ENCODE measurements at regions not wholly inside any gene's neighbourhood (a gene's known extent, or its start where the extent isn't known, plus 50 kb on each side); places are given as distances from the start of the nearest gene placed in this dataset.
"Not testable (repeated sequence)": the region's sequence is repeated elsewhere in the genome, so short reads cannot be mapped to it uniquely, and the experiment has no call there.

GRCh38 chr12:124157406-124157805 is 137.5 kb upstream of the RFLNA start:
- Mint-ChIP-seq H3K4me3 (no peak overlapping the region), H3K27ac (no peak overlapping the region), H3K9me3 (no peaks in the 10 kb centered on the region), H3K4me1 (no peaks in the 10 kb centered on the region), H3K36me3 (peaks cover 6% of the 10 kb centered on the region)
- ATAC-seq (no peak), DNase-seq (ENCODE audit: low spot score in 2 of 2) (no peak)

- peaks cover 6% of the 10 kb centered on the region for H3K36me3 Mint-ChIP-seq
- ATAC-seq = no peak
- no peaks in the 10 kb centered on the region for H3K9me3 Mint-ChIP-seq
- no peaks in the 10 kb centered on the region for H3K4me1 Mint-ChIP-seq
- H3K4me3 Mint-ChIP-seq = no peak overlapping the region
- no peak for DNase-seq (ENCODE audit: low spot score in 2 of 2)
- no peak overlapping the region for H3K27ac Mint-ChIP-seq
Observed at GRCh38 chr12:124159655-124160054, 135.2 kb upstream of the RFLNA start.

GRCh38 chr12:124160097-124160756 is 134.7 kb upstream of the RFLNA start:
- ATAC-seq = no peak
- Mint-ChIP-seq H3K4me1 (no peaks in the 10 kb centered on the region), H3K4me3 (no peak overlapping the region), H3K9me3 (no peaks in the 10 kb centered on the region), H3K36me3 (peaks cover 6% of the 10 kb centered on the region), H3K27ac (no peak overlapping the region)
- DNase-seq (ENCODE audit: low spot score in 2 of 2) = no peak

GRCh38 chr12:124161402-124161801 is 133.5 kb upstream of the RFLNA start:
- H3K36me3 Mint-ChIP-seq; ATAC-seq; H3K9me3 Mint-ChIP-seq; H3K27ac Mint-ChIP-seq; DNase-seq (ENCODE audit: low spot score in 2 of 2); H3K4me3 Mint-ChIP-seq; H3K4me1 Mint-ChIP-seq: not testable (repeated sequence)

GRCh38 chr12:124162151-124163110 is 132.5 kb upstream of the RFLNA start:
- Mint-ChIP-seq H3K9me3 (no peaks in the 10 kb centered on the region), H3K4me1 (no peaks in the 10 kb centered on the region), H3K36me3 (peaks cover 6% of the 10 kb centered on the region), H3K4me3 (no peak overlapping the region), H3K27ac (no peak overlapping the region)
- ATAC-seq (peak; percentile 47), DNase-seq (ENCODE audit: low spot score in 2 of 2) (no peak)

- H3K4me3 Mint-ChIP-seq = no peak overlapping the region
- no peak overlapping the region for H3K27ac Mint-ChIP-seq
- H3K9me3 Mint-ChIP-seq = no peaks in the 10 kb centered on the region
- ATAC-seq = no peak
- no peaks in the 10 kb centered on the region for H3K36me3 Mint-ChIP-seq
- H3K4me1 Mint-ChIP-seq = no peaks in the 10 kb centered on the region
- DNase-seq (ENCODE audit: low spot score in 2 of 2) = no peak
Observed at GRCh38 chr12:124165695-124166094, 129.2 kb upstream of the RFLNA start.

- Mint-ChIP-seq H3K36me3 (no peaks in the 10 kb centered on the region), H3K4me3 (no peak overlapping the region), H3K9me3 (no peaks in the 10 kb centered on the region), H3K4me1 (no peaks in the 10 kb centered on the region), H3K27ac (no peak overlapping the region)
- ATAC-seq (no peak), DNase-seq (ENCODE audit: low spot score in 2 of 2) (no peak)
Observed at GRCh38 chr12:124167141-124167540, 127.8 kb upstream of the RFLNA start.

- no peak overlapping the region for H3K4me3 Mint-ChIP-seq
- no peak overlapping the region for H3K27ac Mint-ChIP-seq
Observed at GRCh38 chr12:124168016-124168786, 126.7 kb upstream of the RFLNA start.

GRCh38 chr12:124169577-124170284 is 125.2 kb upstream of the RFLNA start:
- no peak overlapping the region for H3K27ac Mint-ChIP-seq
- H3K4me3 Mint-ChIP-seq = no peak overlapping the region
- no peaks in the 10 kb centered on the region for H3K36me3 Mint-ChIP-seq
- no peaks in the 10 kb centered on the region for H3K9me3 Mint-ChIP-seq
- ATAC-seq = no peak
- DNase-seq (ENCODE audit: low spot score in 2 of 2) = no peak
- H3K4me1 Mint-ChIP-seq = no peaks in the 10 kb centered on the region

More at GRCh38 chr12:124168016-124168786, 126.7 kb upstream of the RFLNA start:
- DNase-seq (ENCODE audit: low spot score in 2 of 2) (no peak), ATAC-seq (no peak)
- H3K4me1 Mint-ChIP-seq = no peaks in the 10 kb centered on the region
- no peaks in the 10 kb centered on the region for H3K36me3 Mint-ChIP-seq
- no peaks in the 10 kb centered on the region for H3K9me3 Mint-ChIP-seq

GRCh38 chr12:124170760-124171159 is 124.1 kb upstream of the RFLNA start:
- ATAC-seq = no peak
- H3K4me3 Mint-ChIP-seq = no peak overlapping the region

GRCh38 chr12:124171231-124171979 is 123.5 kb upstream of the RFLNA start:
- Mint-ChIP-seq H3K27ac (no peak overlapping the region), H3K9me3 (no peaks in the 10 kb centered on the region), H3K4me1 (no peaks in the 10 kb centered on the region), H3K4me3 (no peak overlapping the region), H3K36me3 (no peaks in the 10 kb centered on the region)
- DNase-seq (ENCODE audit: low spot score in 2 of 2) (no peak), ATAC-seq (no peak)

More at GRCh38 chr12:124170760-124171159, 124.1 kb upstream of the RFLNA start:
- Mint-ChIP-seq H3K9me3 (no peaks in the 10 kb centered on the region), H3K36me3 (no peaks in the 10 kb centered on the region), H3K27ac (no peak overlapping the region), H3K4me1 (no peaks in the 10 kb centered on the region)
- DNase-seq (ENCODE audit: low spot score in 2 of 2) = no peak

- Mint-ChIP-seq H3K4me3 (no peak overlapping the region), H3K36me3 (no peaks in the 10 kb centered on the region), H3K9me3 (no peaks in the 10 kb centered on the region), H3K4me1 (no peaks in the 10 kb centered on the region), H3K27ac (no peak overlapping the region)
- no peak for DNase-seq (ENCODE audit: low spot score in 2 of 2)
- ATAC-seq = no peak
Observed at GRCh38 chr12:124172636-124173035, 122.3 kb upstream of the RFLNA start.

GRCh38 chr12:124173692-124174091 is 121.2 kb upstream of the RFLNA start:
- Mint-ChIP-seq H3K4me3 (no peak overlapping the region), H3K27ac (no peak overlapping the region), H3K36me3 (no peaks in the 10 kb centered on the region), H3K9me3 (no peaks in the 10 kb centered on the region), H3K4me1 (no peaks in the 10 kb centered on the region)
- DNase-seq (ENCODE audit: low spot score in 2 of 2) = no peak
- ATAC-seq = no peak
